Epithelial cell of proximal tubule (primary cell): ENCODE measurements at regions not wholly inside any gene's neighbourhood (a gene's known extent, or its start where the extent isn't known, plus 50 kb on each side); places are given as distances from the start of the nearest gene placed in this dataset.
"Not testable (repeated sequence)": the region's sequence is repeated elsewhere in the genome, so short reads cannot be mapped to it uniquely, and the experiment has no call there.

ENCODE experiments used
- DNase-seq: peaks from one replicate; pipeline ENCODE4 v3.0.0-alpha.2; 2011; ENCODE audit warnings: low read depth
- H3K4me3 ChIP-seq: 2 replicates; pipeline ENCODE4 v1.5.1; 2011; ENCODE audit warnings: low read depth, mild to moderate bottlenecking, low read length
- TF ChIP-seq, protein P1 (sequence below): conservative IDR thresholded peaks from 2 replicates; pipeline ENCODE4 v1.5.1; 2012; ENCODE audit warnings: low read depth, mild to moderate bottlenecking, low read length

GRCh38 chr2:16392647-16393499 is 272.8 kb downstream of the CYRIA start:
- TF ChIP-seq, protein P1, sequence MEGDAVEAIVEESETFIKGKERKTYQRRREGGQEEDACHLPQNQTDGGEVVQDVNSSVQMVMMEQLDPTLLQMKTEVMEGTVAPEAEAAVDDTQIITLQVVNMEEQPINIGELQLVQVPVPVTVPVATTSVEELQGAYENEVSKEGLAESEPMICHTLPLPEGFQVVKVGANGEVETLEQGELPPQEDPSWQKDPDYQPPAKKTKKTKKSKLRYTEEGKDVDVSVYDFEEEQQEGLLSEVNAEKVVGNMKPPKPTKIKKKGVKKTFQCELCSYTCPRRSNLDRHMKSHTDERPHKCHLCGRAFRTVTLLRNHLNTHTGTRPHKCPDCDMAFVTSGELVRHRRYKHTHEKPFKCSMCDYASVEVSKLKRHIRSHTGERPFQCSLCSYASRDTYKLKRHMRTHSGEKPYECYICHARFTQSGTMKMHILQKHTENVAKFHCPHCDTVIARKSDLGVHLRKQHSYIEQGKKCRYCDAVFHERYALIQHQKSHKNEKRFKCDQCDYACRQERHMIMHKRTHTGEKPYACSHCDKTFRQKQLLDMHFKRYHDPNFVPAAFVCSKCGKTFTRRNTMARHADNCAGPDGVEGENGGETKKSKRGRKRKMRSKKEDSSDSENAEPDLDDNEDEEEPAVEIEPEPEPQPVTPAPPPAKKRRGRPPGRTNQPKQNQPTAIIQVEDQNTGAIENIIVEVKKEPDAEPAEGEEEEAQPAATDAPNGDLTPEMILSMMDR = no peak
- no peak overlapping the region for H3K4me3 ChIP-seq
- no peak for DNase-seq

- H3K4me3 ChIP-seq = no peak overlapping the region
- DNase-seq = no peak
- TF ChIP-seq, protein P1 = no peak
Observed at GRCh38 chr2:16391986-16392385, 273.6 kb downstream of the CYRIA start.

DNA sequence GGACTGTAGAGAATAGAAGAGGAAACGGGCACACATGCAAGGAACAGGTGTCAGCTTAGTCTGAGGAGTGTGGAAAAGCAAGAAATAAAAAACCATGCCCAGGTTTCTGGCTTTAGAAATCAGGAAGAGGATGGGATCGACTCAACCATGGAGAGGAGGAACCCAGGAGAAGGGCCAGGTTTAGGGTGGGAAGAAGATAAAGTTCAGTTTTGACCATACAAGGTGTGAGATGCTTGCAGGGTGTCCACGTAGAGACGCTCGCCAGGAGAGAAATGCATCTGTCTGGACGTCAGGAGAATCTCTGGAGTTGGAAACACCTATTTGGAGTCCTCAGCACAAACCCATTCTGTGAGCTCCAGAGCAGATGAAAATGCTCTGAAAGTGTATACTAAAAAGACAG is 275.1 kb downstream of the CYRIA start:
- TF ChIP-seq, protein P1 = no peak
- no peak for DNase-seq
- H3K4me3 ChIP-seq = no peak overlapping the region

DNA sequence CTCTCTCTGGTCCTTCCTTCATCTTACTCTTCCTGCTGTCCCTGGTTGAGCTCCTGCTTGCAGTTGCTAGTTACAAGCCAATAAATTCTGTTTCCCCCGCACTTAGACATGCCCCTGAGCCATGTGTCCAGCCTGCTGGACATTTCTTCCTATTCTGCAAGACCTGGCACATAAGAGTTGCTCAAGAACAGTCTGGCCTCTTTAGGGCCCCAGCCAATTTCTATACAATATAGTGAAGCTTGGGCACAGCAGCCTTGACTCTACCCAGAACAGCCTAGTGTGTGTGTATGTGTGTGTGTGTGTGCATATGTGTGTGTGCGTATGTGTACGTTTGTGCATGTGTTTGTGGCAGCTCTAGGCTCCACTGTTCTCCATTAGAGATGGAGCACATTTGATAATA is 276.0 kb downstream of the CYRIA start:
- TF ChIP-seq, protein P1 = no peak
- no peak for DNase-seq
- H3K4me3 ChIP-seq = no peak overlapping the region

DNA sequence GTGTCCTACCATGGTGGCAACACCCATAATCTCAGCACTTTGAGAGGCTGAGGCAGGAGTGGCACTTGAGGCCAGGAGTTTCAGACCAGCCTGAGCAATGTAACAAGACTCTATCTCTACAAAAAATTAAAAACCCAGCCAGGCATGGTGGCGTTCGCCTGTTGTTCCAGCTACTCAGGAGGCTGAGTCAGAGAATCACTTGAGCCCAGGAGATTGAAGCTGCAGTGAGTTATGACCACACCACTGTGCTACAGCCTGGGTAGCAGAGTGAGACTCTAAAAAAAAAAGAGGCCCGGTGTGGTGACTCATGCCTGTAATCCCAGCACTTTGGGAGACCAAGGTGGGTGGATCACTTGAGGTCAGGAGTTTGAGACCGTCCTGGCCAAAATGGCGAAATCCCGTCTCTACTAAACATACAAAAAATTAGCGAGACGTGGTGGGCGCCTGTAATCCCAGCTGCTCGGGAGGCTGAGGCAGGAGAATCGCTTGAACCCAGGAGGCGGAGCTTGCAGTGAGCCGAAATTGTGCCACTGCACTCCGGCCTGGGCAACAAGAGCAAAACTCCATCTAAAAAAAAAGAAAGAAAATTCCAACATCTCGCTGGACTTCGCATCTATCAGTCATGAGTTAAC is 277.3 kb downstream of the CYRIA start:
- not testable (repeated sequence) for H3K4me3 ChIP-seq
- peak; percentile 18 for DNase-seq

DNA sequence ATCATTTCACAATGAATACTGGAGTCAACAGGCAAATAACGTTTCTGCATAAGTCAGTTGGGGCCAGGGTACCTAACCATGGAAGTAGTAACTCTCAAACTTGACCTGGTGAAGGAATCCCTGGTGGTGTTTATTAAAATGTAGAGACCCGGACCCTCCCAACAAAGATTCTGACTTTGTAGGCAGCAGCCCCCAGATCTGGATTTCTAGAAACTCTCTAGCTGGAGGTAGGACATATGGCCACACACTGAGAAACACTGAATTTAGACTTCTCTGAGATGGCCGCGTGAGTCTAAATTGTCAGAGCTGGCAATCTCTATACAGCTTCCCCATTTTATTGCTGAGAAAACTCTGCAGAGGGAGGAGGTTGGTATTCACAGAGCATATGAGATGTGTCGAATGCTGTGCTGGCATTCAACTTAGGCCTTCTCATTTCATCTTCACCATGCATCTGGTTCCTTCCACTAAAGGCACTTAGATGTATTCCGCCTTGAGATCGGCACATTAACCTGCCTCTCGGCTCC is 278.1 kb downstream of the CYRIA start:
- no peak overlapping the region for H3K4me3 ChIP-seq
- TF ChIP-seq, protein P1 = no peak
- no peak for DNase-seq

DNA sequence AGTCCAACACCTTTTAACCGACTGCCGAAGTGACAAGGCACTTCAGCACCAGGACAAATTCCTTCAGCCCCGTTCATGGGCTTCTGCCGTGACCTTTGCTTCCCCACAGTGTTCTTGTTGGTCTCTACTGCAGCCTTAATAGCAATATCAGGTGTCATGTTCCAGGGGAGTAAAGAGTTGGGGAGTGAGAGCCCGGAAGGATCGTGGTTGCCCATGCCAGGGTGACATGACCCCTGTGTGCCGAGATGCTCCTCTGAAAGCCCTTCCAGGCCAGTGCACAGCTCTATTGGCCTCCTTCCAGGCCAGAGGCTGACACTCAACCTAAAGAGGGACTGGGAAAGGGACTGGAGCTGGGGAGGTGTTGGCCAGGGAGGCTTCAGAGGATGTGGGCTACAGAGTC is 279.2 kb downstream of the CYRIA start:
- no peak for DNase-seq
- H3K4me3 ChIP-seq = no peak overlapping the region
- TF ChIP-seq, protein P1 = no peak
